HG03097 (cell line): ENCODE measurements at regions not wholly inside any gene's neighbourhood (a gene's known extent, or its start where the extent isn't known, plus 50 kb on each side); places are given as distances from the start of the nearest gene placed in this dataset.

Experiments used
- ATAC-seq: cut with Tn5 transposase; IDR thresholded peaks from one replicate; pipeline ENCODE4 v1.9.1; 2021; ENCODE audit not compliant: unreplicated experiment, low FRiP score

- ATAC-seq = no peak
These were observed 206.7 kb downstream of the SETD4 start for GRCh38 chr21:35853321-35854239.

GRCh38 chr21:35852820-35853219 lies 207.5 kb downstream of the SETD4 start:
- no peak for ATAC-seq

- no peak for ATAC-seq
These were observed 209.7 kb downstream of the SETD4 start for GRCh38 chr21:35850542-35851103.

- no peak for ATAC-seq
These were observed 210.3 kb downstream of the SETD4 start for GRCh38 chr21:35850029-35850428.

GRCh38 chr21:35849144-35849543 lies 211.2 kb downstream of the SETD4 start:
- no peak for ATAC-seq

GRCh38 chr21:35843911-35844667 lies 216.2 kb downstream of the SETD4 start:
- no peak for ATAC-seq

- no peak for ATAC-seq
These were observed 219.4 kb downstream of the SETD4 start for GRCh38 chr21:35840949-35841348.

GRCh38 chr21:35840197-35840799 lies 220.0 kb downstream of the SETD4 start:
- no peak for ATAC-seq

GRCh38 chr21:35838987-35839763 lies 221.2 kb downstream of the SETD4 start:
- ATAC-seq = no peak

- no peak for ATAC-seq
These were observed 222.0 kb downstream of the SETD4 start for GRCh38 chr21:35838350-35838749.

GRCh38 chr21:35833991-35834390 lies 226.3 kb downstream of the SETD4 start:
- ATAC-seq = no peak

GRCh38 chr21:35833388-35833787 lies 226.9 kb downstream of the SETD4 start:
- ATAC-seq = no peak

GRCh38 chr21:35831230-35831629 lies 229.1 kb downstream of the SETD4 start:
- ATAC-seq = no peak

GRCh38 chr21:35829067-35829466 lies 231.3 kb downstream of the SETD4 start:
- ATAC-seq = no peak

GRCh38 chr21:35828161-35828560 lies 232.2 kb downstream of the SETD4 start:
- ATAC-seq = no peak

GRCh38 chr21:35827004-35827403 lies 233.3 kb downstream of the SETD4 start:
- no peak for ATAC-seq

- ATAC-seq = no peak
These were observed 234.7 kb downstream of the SETD4 start for GRCh38 chr21:35825370-35826353.

GRCh38 chr21:35824136-35824535 lies 236.2 kb downstream of the SETD4 start:
- ATAC-seq = no peak

- no peak for ATAC-seq
These were observed 241.2 kb downstream of the SETD4 start for GRCh38 chr21:35819134-35819533.
